Tibial nerve (tissue), 4 donors: ENCODE measurements at regions not wholly inside any gene's neighbourhood (a gene's known extent, or its start where the extent isn't known, plus 50 kb on each side); places are given as distances from the start of the nearest gene placed in this dataset.

ENCODE experiments used
- CTCF ChIP-seq, 5 experiments: fragments of 200-600 bp in 3 of 5; fragments of 450-650 bp in 2 of 5; sonication (generic) in 3 of 5; IDR thresholded peaks; one replicate each; pipeline ENCODE4 v1.5.1; 2016 to 2019; ENCODE audit warnings: antibody characterized with exemption in 5 of 5, mild to moderate bottlenecking in 3 of 5, moderate library complexity in 2 of 5
- EP300 ChIP-seq, 2 donors: sonication (generic); formaldehyde crosslinking; IDR thresholded peaks; one replicate each; pipeline ENCODE4 v1.6.1; 2017; ENCODE audit warnings: antibody characterized with exemption in 2 of 2, mild to moderate bottlenecking in 1 of 2
- POLR2A ChIP-seq, 2 donors: fragments of 450-650 bp; IDR thresholded peaks; one replicate each; pipeline ENCODE4 v1.6.1; 2017; ENCODE audit warnings: antibody characterized with exemption in 2 of 2, mild to moderate bottlenecking in 2 of 2, moderate library complexity in 2 of 2

- TF ChIP-seq CTCF (IDR thresholded peaks at IDR 0.05) = no peak
- no peak for TF ChIP-seq POLR2A (IDR thresholded peaks at IDR 0.05)
- TF ChIP-seq EP300 (IDR thresholded peaks at IDR 0.05) = no peak
These were observed 1287.6 kb upstream of the ZEB2 start for GRCh38 chr2:145807554-145807953.
